Chondrocyte (in vitro differentiated cells): ENCODE measurements at regions not wholly inside any gene's neighbourhood (a gene's known extent, or its start where the extent isn't known, plus 50 kb on each side); places are given as distances from the start of the nearest gene placed in this dataset.
"Not testable (repeated sequence)": the region's sequence is repeated elsewhere in the genome, so short reads cannot be mapped to it uniquely, and the experiment has no call there.

Source experiments
- DNase-seq: peaks from one replicate; pipeline ENCODE4 v3.0.0; 2021; ENCODE audit warnings: mixed read lengths, low spot score
- H3K27ac Mint-ChIP-seq: one replicate; pipeline ENCODE4 v1.8.0; 2021; ENCODE audit warnings: mild to moderate bottlenecking, moderate library complexity, mixed read lengths; ENCODE audit not compliant: unreplicated experiment
- H3K27me3 Mint-ChIP-seq: 2 replicates; pipeline ENCODE4 v1.8.0; 2021; ENCODE audit warnings: low read depth, mixed read lengths
- H3K36me3 Mint-ChIP-seq: 2 replicates; pipeline ENCODE4 v1.8.0; 2021; ENCODE audit warnings: low read depth, mixed read lengths
- H3K4me1 Mint-ChIP-seq: 2 replicates; pipeline ENCODE4 v1.8.0; 2021; ENCODE audit warnings: low read depth, mild to moderate bottlenecking, mixed read lengths
- H3K4me3 Mint-ChIP-seq: one replicate; pipeline ENCODE4 v1.8.0; 2021; ENCODE audit warnings: mild to moderate bottlenecking, moderate library complexity, mixed read lengths; ENCODE audit not compliant: unreplicated experiment
- H3K9me3 Mint-ChIP-seq: 2 replicates; pipeline ENCODE4 v1.8.0; 2021; ENCODE audit warnings: low read depth, mixed read lengths
- CTCF ChIP-seq: fragments of 200-600 bp; sonication (generic); IDR thresholded peaks from 2 replicates; pipeline ENCODE4 v1.5.0; 2021; ENCODE audit warnings: antibody characterized with exemption, mild to moderate bottlenecking, moderate library complexity

- H3K36me3 Mint-ChIP-seq = peaks cover 5% of the 10 kb centered on the region
- H3K27ac Mint-ChIP-seq = no peak overlapping the region
- peaks cover 19% of the 10 kb centered on the region for H3K4me1 Mint-ChIP-seq
- H3K9me3 Mint-ChIP-seq = peaks cover 6% of the 10 kb centered on the region
- TF ChIP-seq CTCF = no peak
- no peaks in the 10 kb centered on the region for H3K27me3 Mint-ChIP-seq
- no peak for DNase-seq
- H3K4me3 Mint-ChIP-seq = no peak overlapping the region
Measured at GRCh38 chr2:186349508-186349907, 136.6 kb upstream of the ZC3H15 start.

- not testable (repeated sequence) for H3K4me3 Mint-ChIP-seq, H3K27me3 Mint-ChIP-seq, H3K27ac Mint-ChIP-seq, H3K4me1 Mint-ChIP-seq, DNase-seq, H3K36me3 Mint-ChIP-seq, H3K9me3 Mint-ChIP-seq
Measured at GRCh38 chr2:186354160-186354559, 131.9 kb upstream of the ZC3H15 start.

- DNase-seq = no peak
- H3K4me1 Mint-ChIP-seq = no peaks in the 10 kb centered on the region
- no peak overlapping the region for H3K4me3 Mint-ChIP-seq
- no peaks in the 10 kb centered on the region for H3K27me3 Mint-ChIP-seq
- H3K36me3 Mint-ChIP-seq = peaks cover 2% of the 10 kb centered on the region
- H3K9me3 Mint-ChIP-seq = peaks cover 4% of the 10 kb centered on the region
- H3K27ac Mint-ChIP-seq = no peak overlapping the region
- no peak for TF ChIP-seq CTCF
Measured at GRCh38 chr2:186365406-186365805, 120.7 kb upstream of the ZC3H15 start.

GRCh38 chr2:186379052-186379451 lies 107.0 kb upstream of the ZC3H15 start:
- Mint-ChIP-seq H3K9me3 (peaks cover 12% of the 10 kb centered on the region), H3K27me3 (no peaks in the 10 kb centered on the region), H3K4me1 (no peaks in the 10 kb centered on the region), H3K27ac (no peak overlapping the region), H3K36me3 (no peaks in the 10 kb centered on the region), H3K4me3 (no peak overlapping the region)
- no peak for DNase-seq
- TF ChIP-seq CTCF = no peak

- Mint-ChIP-seq H3K27ac (no peak overlapping the region), H3K9me3 (peaks cover 13% of the 10 kb centered on the region)
Measured at GRCh38 chr2:186380805-186381204, 105.3 kb upstream of the ZC3H15 start.

More at GRCh38 chr2:186380805-186381204, 105.3 kb upstream of the ZC3H15 start:
- no peaks in the 10 kb centered on the region for H3K4me1 Mint-ChIP-seq
- no peak overlapping the region for H3K4me3 Mint-ChIP-seq
- DNase-seq = no peak
- peaks cover 3% of the 10 kb centered on the region for H3K36me3 Mint-ChIP-seq
- TF ChIP-seq CTCF = no peak
- no peaks in the 10 kb centered on the region for H3K27me3 Mint-ChIP-seq
